ENCODE measurements at regions not wholly inside any gene's neighbourhood (a gene's known extent, or its start where the extent isn't known, plus 50 kb on each side); places are given as distances from the start of the nearest gene placed in this dataset.

DNA sequence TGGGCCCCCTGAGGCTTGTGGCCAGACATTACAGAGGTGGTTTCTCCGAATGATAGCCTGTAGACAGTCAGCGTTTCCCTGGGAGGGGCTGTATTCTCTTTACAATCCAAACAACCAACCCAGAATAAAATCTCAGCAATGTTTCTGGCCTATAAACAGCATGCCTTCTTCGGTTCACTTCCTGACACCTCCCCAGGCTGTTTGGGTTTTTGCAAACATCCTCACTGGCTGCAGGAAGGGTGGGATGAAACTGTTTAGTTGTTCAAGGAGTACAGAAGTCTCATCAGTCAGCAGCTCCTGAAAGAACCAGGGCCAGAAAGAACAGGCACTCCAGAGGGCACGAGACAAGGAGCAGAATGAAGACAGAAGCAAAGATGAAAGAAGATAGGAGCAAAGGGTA is 350.0 kb downstream of the QKI start:
- intact Hi-C loops (cut with DNase I): no loop called here
- ATAC-seq: no peak
- WGBS (ENCODE audit: insufficient coverage, low coverage, low lambda C conversion rate, missing lambda C conversion rate): 45% methylated on average over 4 of the region's 4 CpGs
- no peak overlapping the region for H3K27ac ChIP-seq
- no peaks in the 10 kb centered on the region for H3K27me3 ChIP-seq
- H3K4me3 ChIP-seq: no peak overlapping the region
- DNase-seq: no peak
- TF ChIP-seq POLR2A (IDR thresholded peaks at IDR 0.05): no peak
- TF ChIP-seq, protein P1, sequence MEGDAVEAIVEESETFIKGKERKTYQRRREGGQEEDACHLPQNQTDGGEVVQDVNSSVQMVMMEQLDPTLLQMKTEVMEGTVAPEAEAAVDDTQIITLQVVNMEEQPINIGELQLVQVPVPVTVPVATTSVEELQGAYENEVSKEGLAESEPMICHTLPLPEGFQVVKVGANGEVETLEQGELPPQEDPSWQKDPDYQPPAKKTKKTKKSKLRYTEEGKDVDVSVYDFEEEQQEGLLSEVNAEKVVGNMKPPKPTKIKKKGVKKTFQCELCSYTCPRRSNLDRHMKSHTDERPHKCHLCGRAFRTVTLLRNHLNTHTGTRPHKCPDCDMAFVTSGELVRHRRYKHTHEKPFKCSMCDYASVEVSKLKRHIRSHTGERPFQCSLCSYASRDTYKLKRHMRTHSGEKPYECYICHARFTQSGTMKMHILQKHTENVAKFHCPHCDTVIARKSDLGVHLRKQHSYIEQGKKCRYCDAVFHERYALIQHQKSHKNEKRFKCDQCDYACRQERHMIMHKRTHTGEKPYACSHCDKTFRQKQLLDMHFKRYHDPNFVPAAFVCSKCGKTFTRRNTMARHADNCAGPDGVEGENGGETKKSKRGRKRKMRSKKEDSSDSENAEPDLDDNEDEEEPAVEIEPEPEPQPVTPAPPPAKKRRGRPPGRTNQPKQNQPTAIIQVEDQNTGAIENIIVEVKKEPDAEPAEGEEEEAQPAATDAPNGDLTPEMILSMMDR (IDR thresholded peaks at IDR 0.05): no peak
- H3K4me1 ChIP-seq: no peaks in the 10 kb centered on the region
- H3K36me3 ChIP-seq: peaks cover 0 to 3% (median 0%) of the 10 kb centered on the region in 4 donors
- H3K9me3 ChIP-seq: no peaks in the 10 kb centered on the region

DNA sequence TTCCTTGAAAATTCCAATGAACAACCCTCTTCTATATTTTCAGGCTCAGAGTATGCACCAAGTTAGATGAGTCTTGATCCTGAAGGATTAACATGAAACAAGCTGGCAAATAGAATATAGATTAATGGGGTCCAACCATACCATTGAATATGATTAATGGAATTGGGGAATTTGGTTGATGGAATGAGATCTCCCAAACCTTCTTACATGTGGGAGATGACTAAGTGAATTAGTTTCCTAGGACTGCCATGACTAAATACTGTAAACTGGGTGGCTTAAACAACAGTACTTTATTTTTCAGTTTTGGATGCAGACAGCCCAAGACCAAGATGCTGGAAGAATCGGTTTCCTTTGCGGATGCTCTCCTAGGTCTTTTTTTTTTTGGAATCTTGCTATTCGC is 347.0 kb downstream of the QKI start:
- WGBS (ENCODE audit: insufficient coverage, low coverage, low lambda C conversion rate, missing lambda C conversion rate): 74% methylated on average over 3 of the region's 3 CpGs
- ATAC-seq (no peak), DNase-seq (no peak)
- no peaks in the 10 kb centered on the region for H3K9me3 ChIP-seq
- H3K4me1 ChIP-seq: no peaks in the 10 kb centered on the region
- intact Hi-C loops (cut with DNase I): no loop called here
- no peak for TF ChIP-seq POLR2A (IDR thresholded peaks at IDR 0.05)
- TF ChIP-seq, protein P1 (IDR thresholded peaks at IDR 0.05): no peak
- H3K27ac ChIP-seq: no peak overlapping the region
- no peak overlapping the region for H3K4me3 ChIP-seq
- no peaks in the 10 kb centered on the region for H3K36me3 ChIP-seq
- no peaks in the 10 kb centered on the region for H3K27me3 ChIP-seq

DNA sequence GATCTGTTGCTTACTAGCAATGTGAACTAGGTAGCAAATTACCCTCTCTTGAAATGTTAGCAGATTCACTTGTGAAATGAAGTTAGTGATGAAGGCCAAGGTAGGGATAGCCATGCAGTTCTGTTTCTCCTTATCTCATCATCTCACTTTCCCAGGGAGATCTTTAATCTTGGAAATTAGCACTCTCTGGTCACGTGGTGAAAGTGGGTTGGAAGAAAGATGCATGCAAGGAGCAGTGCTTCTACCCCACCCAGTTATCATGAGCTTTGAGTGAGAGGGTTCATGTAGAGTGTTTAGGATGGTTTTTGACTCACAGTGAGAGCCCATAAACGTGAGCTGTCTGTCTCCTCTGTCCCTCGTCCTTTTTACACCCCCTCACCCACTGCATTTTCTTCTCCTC is 346.3 kb downstream of the QKI start:
- ATAC-seq: no peak

DNA sequence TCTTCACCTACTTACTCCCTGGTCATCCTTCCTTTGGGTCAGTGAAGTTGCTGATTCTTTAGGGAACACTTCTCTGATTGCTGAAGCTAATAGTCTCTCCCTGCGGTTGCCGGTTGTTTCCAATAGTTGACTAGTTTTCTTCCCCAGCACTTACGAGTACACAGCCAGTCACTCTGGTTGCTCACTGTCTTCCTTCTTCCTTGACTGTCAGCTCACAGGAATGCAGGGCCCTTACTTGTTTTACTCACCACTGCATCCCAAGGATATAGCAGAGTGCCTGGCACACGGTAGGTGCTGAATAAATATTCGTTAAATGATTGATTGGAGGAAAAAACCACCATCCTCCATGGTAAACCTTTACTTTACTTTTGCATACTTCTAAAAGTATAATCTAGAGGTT is 345.0 kb downstream of the QKI start:
- H3K9me3 ChIP-seq: no peaks in the 10 kb centered on the region
- DNase-seq (no peak), ATAC-seq (no peak)
- TF ChIP-seq POLR2A (IDR thresholded peaks at IDR 0.05): no peak
- TF ChIP-seq, protein P1 (IDR thresholded peaks at IDR 0.05): no peak
- no peaks in the 10 kb centered on the region for H3K27me3 ChIP-seq
- no peaks in the 10 kb centered on the region for H3K36me3 ChIP-seq
- intact Hi-C loops (cut with DNase I): no loop called here
- WGBS (ENCODE audit: insufficient coverage, low coverage, low lambda C conversion rate, missing lambda C conversion rate): 77% methylated on average over 5 of the region's 5 CpGs
- H3K4me3 ChIP-seq: no peak overlapping the region
- H3K4me1 ChIP-seq: no peaks in the 10 kb centered on the region
- no peak overlapping the region for H3K27ac ChIP-seq

More for the DNA sequence above, 346.3 kb downstream of the QKI start:
- no peak for TF ChIP-seq POLR2A (IDR thresholded peaks at IDR 0.05)
- TF ChIP-seq, protein P1 (IDR thresholded peaks at IDR 0.05): no peak
- WGBS (ENCODE audit: insufficient coverage, low coverage, low lambda C conversion rate, missing lambda C conversion rate): 26% methylated on average over 3 of the region's 3 CpGs
- H3K27me3 ChIP-seq: no peaks in the 10 kb centered on the region
- no peak overlapping the region for H3K4me3 ChIP-seq
- no peaks in the 10 kb centered on the region for H3K4me1 ChIP-seq
- H3K9me3 ChIP-seq: no peaks in the 10 kb centered on the region
- no peak for DNase-seq
- no peak overlapping the region for H3K27ac ChIP-seq
- H3K36me3 ChIP-seq: no peaks in the 10 kb centered on the region
- intact Hi-C loops (cut with DNase I): no loop called here

DNA sequence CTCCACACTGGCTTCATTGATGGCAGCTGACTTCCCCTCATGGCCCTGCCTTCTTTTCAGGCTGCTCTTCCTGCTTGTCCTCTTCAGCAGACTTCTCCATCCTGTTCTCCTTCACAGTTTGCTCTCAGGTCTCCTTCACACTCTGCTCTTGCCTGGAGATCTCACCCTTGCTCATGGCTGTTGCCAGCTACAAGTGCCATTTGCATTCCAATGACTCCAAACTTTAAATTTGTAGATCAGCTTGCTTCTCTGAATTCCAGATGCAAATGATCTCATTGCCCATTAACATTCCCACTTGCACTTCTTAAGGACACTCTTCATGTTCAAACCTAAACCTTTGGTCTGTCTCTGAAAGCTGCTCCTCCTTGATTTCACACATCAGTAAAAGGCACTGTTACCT is 343.0 kb downstream of the QKI start:
- no peak for DNase-seq
- no peaks in the 10 kb centered on the region for H3K36me3 ChIP-seq
- intact Hi-C loops (cut with DNase I): no loop called here
- H3K9me3 ChIP-seq: no peaks in the 10 kb centered on the region
- H3K4me3 ChIP-seq: no peak overlapping the region
- no peak for TF ChIP-seq POLR2A (IDR thresholded peaks at IDR 0.05)
- TF ChIP-seq, protein P1 (IDR thresholded peaks at IDR 0.05): no peak
- ATAC-seq: no peak
- H3K27me3 ChIP-seq: no peaks in the 10 kb centered on the region
- no peak overlapping the region for H3K27ac ChIP-seq
- H3K4me1 ChIP-seq: no peaks in the 10 kb centered on the region
